GM23338 (cell line): ENCODE measurements at regions not wholly inside any gene's neighbourhood (a gene's known extent, or its start where the extent isn't known, plus 50 kb on each side); places are given as distances from the start of the nearest gene placed in this dataset.

Experiments
- ATAC-seq: fragments of 200-7000 bp; cut with Tn5 transposase; 3 replicates; pipeline ENCODE4 v1.9.1; 2020
- DNase-seq: peaks from one replicate; pipeline ENCODE4 v3.0.0-alpha.2; 2015; ENCODE audit warnings: low spot score
- H2AFZ ChIP-seq: fragments of 200-600 bp; sonication (generic); 2 replicates; pipeline ENCODE4 v1.8.0; 2016; ENCODE audit warnings: antibody characterized with exemption, mild to moderate bottlenecking, moderate library complexity
- H3F3A ChIP-seq: fragments of 200-600 bp; sonication (generic); replicated peaks from 2 replicates; pipeline ENCODE4 v1.8.0; 2017; ENCODE audit warnings: antibody characterized with exemption, mixed run types, low read depth
- H3K27ac ChIP-seq: fragments of 200-600 bp; sonication (generic); 2 replicates; pipeline ENCODE4 v1.6.1; 2016; ENCODE audit warnings: low read depth
- H3K27me3 ChIP-seq: fragments of 200-600 bp; sonication (generic); 2 replicates; pipeline ENCODE4 v1.8.0; 2016; ENCODE audit warnings: mild to moderate bottlenecking, mixed run types, moderate library complexity; ENCODE audit not compliant: insufficient read depth
- H3K36me3 ChIP-seq: fragments of 200-600 bp; sonication (generic); 2 replicates; pipeline ENCODE4 v1.8.0; 2016; ENCODE audit warnings: mild to moderate bottlenecking; ENCODE audit not compliant: insufficient read depth
- H3K4me1 ChIP-seq: fragments of 200-600 bp; sonication (generic); 2 replicates; pipeline ENCODE4 v1.8.0; 2016; ENCODE audit warnings: mild to moderate bottlenecking, moderate library complexity; ENCODE audit not compliant: insufficient read depth
- H3K4me2 ChIP-seq: fragments of 200-600 bp; sonication (generic); 2 replicates; pipeline ENCODE4 v1.7.1; 2017; ENCODE audit warnings: mixed run types
- H3K4me3 ChIP-seq: fragments of 200-600 bp; sonication (generic); 2 replicates; pipeline ENCODE4 v1.6.1; 2016; ENCODE audit warnings: mixed run types
- H3K79me2 ChIP-seq: fragments of 200-600 bp; sonication (generic); replicated peaks from 2 replicates; pipeline ENCODE4 v1.8.0; 2017; ENCODE audit warnings: mild to moderate bottlenecking; ENCODE audit not compliant: insufficient read depth
- H3K9me2 ChIP-seq: fragments of 200-600 bp; sonication (generic); 2 replicates; pipeline ENCODE4 v1.8.0; 2017; ENCODE audit not compliant: insufficient read depth
- H4K20me1 ChIP-seq: fragments of 200-600 bp; sonication (generic); replicated peaks from 2 replicates; pipeline ENCODE4 v1.8.0; 2017; ENCODE audit warnings: mild to moderate bottlenecking; ENCODE audit not compliant: insufficient read depth
- H3K27ac Mint-ChIP-seq: 2 replicates; pipeline ENCODE4 v1.8.0; 2020; ENCODE audit warnings: inconsistent platforms, mild to moderate bottlenecking, moderate library complexity, mixed read lengths
- H3K27me3 Mint-ChIP-seq: 3 replicates; pipeline ENCODE4 v1.8.0; 2022; ENCODE audit warnings: low read depth, mild to moderate bottlenecking, moderate library complexity, mixed read lengths, inconsistent platforms; ENCODE audit not compliant: insufficient read depth, poor library complexity
- H3K36me3 Mint-ChIP-seq: 3 replicates; pipeline ENCODE4 v1.8.0; 2021; ENCODE audit warnings: low read depth, mild to moderate bottlenecking, inconsistent platforms, moderate library complexity, mixed read lengths
- H3K4me1 Mint-ChIP-seq: 3 replicates; pipeline ENCODE4 v1.8.0; 2020; ENCODE audit warnings: mild to moderate bottlenecking, inconsistent platforms, mixed read lengths
- H3K4me3 Mint-ChIP-seq: 3 replicates; pipeline ENCODE4 v1.8.0; 2021; ENCODE audit warnings: moderate library complexity, mild to moderate bottlenecking, inconsistent platforms, mixed read lengths
- H3K9me3 Mint-ChIP-seq: 3 replicates; pipeline ENCODE4 v1.8.0; 2020; ENCODE audit warnings: moderate library complexity, mild to moderate bottlenecking, inconsistent platforms, mixed read lengths
- CTCF ChIP-seq, 2 experiments: fragments of 200-600 bp in 1 of 2; sonication (generic) in 1 of 2; conservative IDR thresholded peaks; 2 replicates each; pipeline versions ENCODE4 v1.5.1 to v1.6.1; 2016 to 2017; ENCODE audit warnings: antibody characterized with exemption in 2 of 2, low read depth in 2 of 2, mild to moderate bottlenecking in 2 of 2, moderate library complexity in 1 of 2
- ETS1 ChIP-seq: IDR thresholded peaks from 2 replicates; pipeline ENCODE4 v1.6.1; 2016; ENCODE audit warnings: antibody characterized with exemption
- EZH2 ChIP-seq: fragments of 200-600 bp; sonication (generic); IDR thresholded peaks from one replicate; pipeline ENCODE4 v1.8.0; 2017; ENCODE audit warnings: antibody characterized with exemption, mild to moderate bottlenecking, low read depth; ENCODE audit not compliant: unreplicated experiment
- JUNB ChIP-seq: IDR thresholded peaks from one replicate; pipeline ENCODE4 v1.6.1; 2016; ENCODE audit warnings: antibody characterized with exemption; ENCODE audit not compliant: unreplicated experiment
- POLR2AphosphoS5 ChIP-seq: IDR thresholded peaks from 2 replicates; pipeline ENCODE4 v1.6.1; 2016; ENCODE audit warnings: antibody characterized with exemption, low read depth
- REST ChIP-seq: IDR thresholded peaks from one replicate; pipeline ENCODE4 v1.6.1; 2018; ENCODE audit warnings: antibody characterized with exemption; ENCODE audit not compliant: unreplicated experiment
- STAT1 ChIP-seq: IDR thresholded peaks from one replicate; pipeline ENCODE4 v1.6.1; 2016; ENCODE audit warnings: antibody characterized with exemption; ENCODE audit not compliant: unreplicated experiment
- ZNF114 ChIP-seq: fragments of 250-450 bp; sonication (Bioruptor Pico); IDR thresholded peaks from 2 replicates; pipeline ENCODE4 v1.5.0; 2020; ENCODE audit warnings: mild to moderate bottlenecking, moderate library complexity
- ZNF331 ChIP-seq: fragments of 250-450 bp; sonication (Bioruptor Pico); IDR thresholded peaks from 2 replicates; pipeline ENCODE4 v1.5.0; 2020; ENCODE audit warnings: low read depth, mild to moderate bottlenecking, moderate library complexity
- ZNF462 ChIP-seq: fragments of 250-450 bp; sonication (Bioruptor Pico); IDR thresholded peaks from 2 replicates; pipeline ENCODE4 v1.5.0; 2020; ENCODE audit warnings: mild to moderate bottlenecking, moderate library complexity

- no peak overlapping the region for H3K4me2 ChIP-seq
- no peaks in the 10 kb centered on the region for H3F3A ChIP-seq
- H3K79me2 ChIP-seq = no peaks in the 10 kb centered on the region
- H3K4me3 ChIP-seq = no peak overlapping the region
- H2AFZ ChIP-seq = no peak overlapping the region
- Mint-ChIP-seq H3K4me1 (peaks cover 6% of the 10 kb centered on the region; the same call in 1 of the 3 replicates), H3K4me3 (no peak overlapping the region), H3K27me3 (no peaks in the 10 kb centered on the region), H3K27ac (no peak overlapping the region), H3K9me3 (no peaks in the 10 kb centered on the region), H3K36me3 (no peaks in the 10 kb centered on the region)
- no peaks in the 10 kb centered on the region for H3K4me1 ChIP-seq
- H3K27ac ChIP-seq = no peak overlapping the region
- TF ChIP-seq POLR2AphosphoS5 (no peak), JUNB (no peak)
- H3K36me3 ChIP-seq = no peaks in the 10 kb centered on the region
- no peak for ATAC-seq
- DNase-seq = no peak
- H3K27me3 ChIP-seq = no peaks in the 10 kb centered on the region
- no peaks in the 10 kb centered on the region for H4K20me1 ChIP-seq
- no peaks in the 10 kb centered on the region for H3K9me2 ChIP-seq
Measured at GRCh38 chr12:43208627-43209026, 343.4 kb downstream of the ADAMTS20 start.

- H3K9me2 ChIP-seq = no peaks in the 10 kb centered on the region
- TF ChIP-seq STAT1 = no peak
- no peak for TF ChIP-seq JUNB
- no peak for TF ChIP-seq ETS1
- no peak for TF ChIP-seq ZNF462 (CRISPR knock-in tag)
- no peak for TF ChIP-seq POLR2AphosphoS5
- no peak for TF ChIP-seq ZNF114 (CRISPR knock-in tag)
- TF ChIP-seq ZNF331 = no peak
- no peak for TF ChIP-seq CTCF (conservative IDR thresholded peaks at IDR 0.05; ENCODE audit: low read depth in 2 of 2)
- TF ChIP-seq REST = no peak
- no peak for TF ChIP-seq EZH2
Measured at GRCh38 chr12:43208221-43208620, 343.8 kb downstream of the ADAMTS20 start.

More at GRCh38 chr12:43208221-43208620, 343.8 kb downstream of the ADAMTS20 start:
- no peak for DNase-seq
- no peaks in the 10 kb centered on the region for H3K4me1 ChIP-seq
- H3K36me3 ChIP-seq = no peaks in the 10 kb centered on the region
- H3K27ac ChIP-seq = no peak overlapping the region
- Mint-ChIP-seq H3K36me3 (no peaks in the 10 kb centered on the region), H3K4me3 (no peak overlapping the region), H3K9me3 (no peaks in the 10 kb centered on the region), H3K4me1 (peaks cover 6% of the 10 kb centered on the region; the same call in 1 of the 3 replicates), H3K27ac (no peak overlapping the region), H3K27me3 (no peaks in the 10 kb centered on the region)
- H4K20me1 ChIP-seq = no peaks in the 10 kb centered on the region
- H3K27me3 ChIP-seq = no peaks in the 10 kb centered on the region
- no peak overlapping the region for H2AFZ ChIP-seq
- ATAC-seq = no peak
- H3K4me3 ChIP-seq = no peak overlapping the region
- no peak overlapping the region for H3K4me2 ChIP-seq
- no peaks in the 10 kb centered on the region for H3K79me2 ChIP-seq
- H3F3A ChIP-seq = no peaks in the 10 kb centered on the region
